HuH-7 (cell line): ENCODE measurements at regions not wholly inside any gene's neighbourhood (a gene's known extent, or its start where the extent isn't known, plus 50 kb on each side); places are given as distances from the start of the nearest gene placed in this dataset.
A peak's percentile ranks its signal among the peaks of the same experiment; 100 is the strongest.

Experiments
- DNase-seq: peaks from one replicate; pipeline ENCODE4 v3.0.0; 2011; ENCODE audit warnings: low spot score

GRCh38 chr2:211067029-211067428, 510.6 kb downstream of the CPS1 start:
- DNase-seq = no peak

GRCh38 chr2:211068108-211068780, 511.8 kb downstream of the CPS1 start:
- DNase-seq = no peak

- DNase-seq = no peak
Observed at GRCh38 chr2:211070547-211070946, 514.1 kb downstream of the CPS1 start.

- no peak for DNase-seq
Observed at GRCh38 chr2:211077216-211077767, 520.9 kb downstream of the CPS1 start.

GRCh38 chr2:211084352-211084751, 528.0 kb downstream of the CPS1 start:
- DNase-seq = no peak

GRCh38 chr2:211085056-211085680, 528.8 kb downstream of the CPS1 start:
- DNase-seq = peak; percentile 17

GRCh38 chr2:211086049-211086448, 529.6 kb downstream of the CPS1 start:
- no peak for DNase-seq

GRCh38 chr2:211089127-211089526, 532.7 kb downstream of the CPS1 start:
- no peak for DNase-seq

GRCh38 chr2:211093743-211094303, 537.4 kb downstream of the CPS1 start:
- no peak for DNase-seq

GRCh38 chr2:211103989-211104388, 547.6 kb downstream of the CPS1 start:
- no peak for DNase-seq

- DNase-seq = no peak
Observed at GRCh38 chr2:211113334-211114175, 557.2 kb downstream of the CPS1 start.

- no peak for DNase-seq
Observed at GRCh38 chr2:211114826-211115455, 558.5 kb downstream of the CPS1 start.

- no peak for DNase-seq
Observed at GRCh38 chr2:211117026-211117425, 560.6 kb downstream of the CPS1 start.

- DNase-seq = no peak
Observed at GRCh38 chr2:211126256-211126655, 569.9 kb downstream of the CPS1 start.

GRCh38 chr2:211127501-211127900, 571.1 kb downstream of the CPS1 start:
- no peak for DNase-seq

- DNase-seq = no peak
Observed at GRCh38 chr2:211128287-211128686, 571.9 kb downstream of the CPS1 start.

GRCh38 chr2:211129798-211130197, 573.4 kb downstream of the CPS1 start:
- no peak for DNase-seq

GRCh38 chr2:211132046-211132445, 575.6 kb downstream of the CPS1 start:
- no peak for DNase-seq

- DNase-seq = no peak
Observed at GRCh38 chr2:211132573-211132972, 576.2 kb downstream of the CPS1 start.

- DNase-seq = no peak
Observed at GRCh38 chr2:211133766-211134165, 577.4 kb downstream of the CPS1 start.

- no peak for DNase-seq
Observed at GRCh38 chr2:211138551-211138950, 582.2 kb downstream of the CPS1 start.

- DNase-seq = no peak
Observed at GRCh38 chr2:211141646-211142045, 585.2 kb downstream of the CPS1 start.
